ENCODE measurements at regions not wholly inside any gene's neighbourhood (a gene's known extent, or its start where the extent isn't known, plus 50 kb on each side); places are given as distances from the start of the nearest gene placed in this dataset.

DNA sequence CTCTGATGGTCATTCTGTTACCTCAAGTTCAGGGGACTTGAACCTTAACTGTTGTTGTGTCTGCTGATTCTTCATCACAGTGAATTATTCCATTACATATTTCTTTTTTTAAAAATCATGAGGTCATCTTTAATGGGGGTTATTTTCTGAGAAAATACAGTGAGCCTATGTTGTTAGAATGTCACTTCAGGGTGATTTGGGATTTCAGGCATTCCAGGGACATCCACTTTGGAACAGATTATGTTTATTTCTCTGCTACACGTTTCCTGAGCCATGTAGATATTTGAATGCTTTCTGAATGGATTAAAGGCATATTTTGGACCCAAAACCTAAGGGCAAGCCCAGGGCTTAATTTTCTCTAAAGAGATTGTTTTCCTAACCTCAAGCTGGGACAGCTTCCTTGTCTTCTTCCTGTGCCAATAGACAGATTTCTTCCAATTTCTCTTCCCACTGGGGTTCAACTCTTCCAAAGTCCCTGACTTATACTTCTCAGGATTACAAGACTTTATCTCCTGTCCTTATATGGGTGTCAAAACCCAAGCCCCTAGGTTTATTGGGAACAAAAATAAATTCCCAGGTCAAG is 271.7 kb downstream of the ARHGAP12 start:
- TF ChIP-seq, protein P1, sequence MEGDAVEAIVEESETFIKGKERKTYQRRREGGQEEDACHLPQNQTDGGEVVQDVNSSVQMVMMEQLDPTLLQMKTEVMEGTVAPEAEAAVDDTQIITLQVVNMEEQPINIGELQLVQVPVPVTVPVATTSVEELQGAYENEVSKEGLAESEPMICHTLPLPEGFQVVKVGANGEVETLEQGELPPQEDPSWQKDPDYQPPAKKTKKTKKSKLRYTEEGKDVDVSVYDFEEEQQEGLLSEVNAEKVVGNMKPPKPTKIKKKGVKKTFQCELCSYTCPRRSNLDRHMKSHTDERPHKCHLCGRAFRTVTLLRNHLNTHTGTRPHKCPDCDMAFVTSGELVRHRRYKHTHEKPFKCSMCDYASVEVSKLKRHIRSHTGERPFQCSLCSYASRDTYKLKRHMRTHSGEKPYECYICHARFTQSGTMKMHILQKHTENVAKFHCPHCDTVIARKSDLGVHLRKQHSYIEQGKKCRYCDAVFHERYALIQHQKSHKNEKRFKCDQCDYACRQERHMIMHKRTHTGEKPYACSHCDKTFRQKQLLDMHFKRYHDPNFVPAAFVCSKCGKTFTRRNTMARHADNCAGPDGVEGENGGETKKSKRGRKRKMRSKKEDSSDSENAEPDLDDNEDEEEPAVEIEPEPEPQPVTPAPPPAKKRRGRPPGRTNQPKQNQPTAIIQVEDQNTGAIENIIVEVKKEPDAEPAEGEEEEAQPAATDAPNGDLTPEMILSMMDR (IDR thresholded peaks at IDR 0.05): no peak
- no peak for TF ChIP-seq POLR2A (IDR thresholded peaks at IDR 0.05)
- no peak for TF ChIP-seq POLR2AphosphoS5 (IDR thresholded peaks at IDR 0.05)
